ENCODE measurements at regions not wholly inside any gene's neighbourhood (a gene's known extent, or its start where the extent isn't known, plus 50 kb on each side); places are given as distances from the start of the nearest gene placed in this dataset.

DNA sequence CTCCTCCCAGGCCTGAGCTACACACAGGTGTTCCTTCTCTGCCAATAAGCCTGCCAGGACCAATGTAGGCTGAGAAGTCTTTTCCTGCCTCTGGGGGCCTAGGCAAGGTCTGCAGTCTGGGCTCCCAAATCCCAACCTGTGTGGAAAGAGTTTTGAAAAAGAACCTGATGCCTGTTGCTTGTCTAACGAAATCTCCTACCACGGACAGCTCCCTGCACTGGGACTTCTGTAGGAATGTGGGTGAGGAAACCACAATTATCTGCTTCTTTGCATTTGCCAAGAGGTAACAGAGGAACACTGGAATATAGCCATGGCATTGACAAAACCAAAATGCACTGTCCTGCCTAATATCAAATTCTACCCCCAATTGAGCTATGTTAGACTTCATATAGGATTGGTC lies 877.0 kb upstream of the TMEM132C start:
- in situ Hi-C loops (cut with MboI; ENCODE audit: low sequenced_read_pairs): no loop called here

- in situ Hi-C loops (cut with MboI; ENCODE audit: low sequenced_read_pairs): no loop called here
Measured at GRCh38 chr12:127393465-127393864, 873.5 kb upstream of the TMEM132C start.

DNA sequence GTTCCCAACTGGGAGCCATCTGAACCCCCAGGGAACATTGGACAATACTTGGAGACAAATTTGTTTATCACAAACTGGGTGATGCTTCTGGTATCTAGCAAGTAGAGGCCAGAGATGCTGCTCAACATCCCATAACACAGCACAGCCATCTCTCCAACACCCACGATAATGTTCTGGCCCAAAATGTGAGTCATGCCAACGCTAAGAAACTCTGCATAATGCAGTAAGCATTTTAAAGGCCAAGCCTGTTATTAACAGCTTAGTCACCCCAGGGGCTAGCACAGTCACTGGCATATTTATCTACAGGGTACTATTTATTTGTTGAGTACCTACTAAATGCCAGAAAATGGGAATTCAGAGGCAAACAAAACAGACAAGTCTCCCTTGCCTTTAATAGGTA lies 873.1 kb upstream of the TMEM132C start:
- in situ Hi-C loops (cut with MboI; ENCODE audit: low sequenced_read_pairs): no loop called here

GRCh38 chr12:127396734-127397133 lies 870.2 kb upstream of the TMEM132C start:
- in situ Hi-C loops (cut with MboI; ENCODE audit: low sequenced_read_pairs): no loop called here

GRCh38 chr12:127398016-127398710 lies 868.8 kb upstream of the TMEM132C start:
- in situ Hi-C loops (cut with MboI; ENCODE audit: low sequenced_read_pairs): no loop called here

DNA sequence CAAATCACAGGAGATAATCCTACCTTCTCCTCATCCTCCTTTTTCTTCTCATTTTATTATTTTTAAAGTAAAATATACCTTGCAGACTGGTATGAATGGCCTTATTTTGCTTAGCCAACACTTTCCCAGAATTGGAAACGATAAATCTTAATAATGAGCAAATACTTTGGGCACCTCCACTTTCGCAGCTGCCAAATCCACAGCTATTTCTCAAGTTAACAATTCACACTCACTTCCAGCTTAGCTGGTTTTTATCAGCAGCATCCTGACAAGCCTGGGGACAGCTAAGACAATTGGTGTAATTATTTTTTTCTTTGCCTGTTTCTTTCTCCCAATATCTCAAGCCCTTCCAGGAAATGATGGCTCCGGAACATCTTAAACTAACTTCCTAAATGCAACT lies 867.5 kb upstream of the TMEM132C start:
- in situ Hi-C loops (cut with MboI; ENCODE audit: low sequenced_read_pairs): no loop called here

GRCh38 chr12:127400221-127400620 lies 866.7 kb upstream of the TMEM132C start:
- in situ Hi-C loops (cut with MboI; ENCODE audit: low sequenced_read_pairs): no loop called here

DNA sequence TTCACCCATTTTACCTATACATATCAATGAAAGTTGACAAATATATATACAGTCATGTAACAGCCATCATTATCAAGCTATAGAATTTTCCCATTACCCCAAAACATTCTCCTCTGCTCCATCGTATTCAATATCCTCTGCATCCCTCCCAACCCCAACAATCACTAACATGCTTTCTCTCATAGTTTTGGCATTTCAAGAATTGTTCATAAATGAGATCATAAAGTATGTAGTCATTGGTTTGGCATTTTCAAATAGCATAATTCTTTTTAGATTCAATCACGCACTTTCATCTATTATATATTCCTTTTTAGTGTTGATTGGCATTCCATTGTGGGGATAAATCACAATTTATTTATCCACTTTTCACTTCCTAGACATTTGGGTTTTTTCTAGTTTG lies 866.0 kb upstream of the TMEM132C start:
- in situ Hi-C loops (cut with MboI; ENCODE audit: low sequenced_read_pairs): no loop called here

DNA sequence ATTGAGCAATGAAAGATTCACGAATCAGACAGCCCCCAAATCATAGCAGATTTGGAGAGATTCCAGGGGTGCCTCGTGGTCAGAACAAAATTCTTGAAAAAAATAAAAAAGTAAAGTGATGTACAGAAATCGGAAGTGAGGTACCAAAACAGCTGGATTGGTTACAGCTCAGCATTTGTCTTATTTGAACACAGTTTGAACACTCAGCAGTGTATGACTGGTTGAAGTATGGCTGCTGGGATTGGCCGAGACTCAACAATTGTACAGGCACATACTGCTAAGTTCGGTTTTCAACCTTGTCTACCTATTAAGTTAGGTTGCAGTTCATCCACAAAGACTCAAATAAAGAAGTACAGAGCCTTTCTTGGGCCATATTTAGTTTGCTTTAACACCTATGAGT lies 865.4 kb upstream of the TMEM132C start:
- in situ Hi-C loops (cut with MboI; ENCODE audit: low sequenced_read_pairs): no loop called here

DNA sequence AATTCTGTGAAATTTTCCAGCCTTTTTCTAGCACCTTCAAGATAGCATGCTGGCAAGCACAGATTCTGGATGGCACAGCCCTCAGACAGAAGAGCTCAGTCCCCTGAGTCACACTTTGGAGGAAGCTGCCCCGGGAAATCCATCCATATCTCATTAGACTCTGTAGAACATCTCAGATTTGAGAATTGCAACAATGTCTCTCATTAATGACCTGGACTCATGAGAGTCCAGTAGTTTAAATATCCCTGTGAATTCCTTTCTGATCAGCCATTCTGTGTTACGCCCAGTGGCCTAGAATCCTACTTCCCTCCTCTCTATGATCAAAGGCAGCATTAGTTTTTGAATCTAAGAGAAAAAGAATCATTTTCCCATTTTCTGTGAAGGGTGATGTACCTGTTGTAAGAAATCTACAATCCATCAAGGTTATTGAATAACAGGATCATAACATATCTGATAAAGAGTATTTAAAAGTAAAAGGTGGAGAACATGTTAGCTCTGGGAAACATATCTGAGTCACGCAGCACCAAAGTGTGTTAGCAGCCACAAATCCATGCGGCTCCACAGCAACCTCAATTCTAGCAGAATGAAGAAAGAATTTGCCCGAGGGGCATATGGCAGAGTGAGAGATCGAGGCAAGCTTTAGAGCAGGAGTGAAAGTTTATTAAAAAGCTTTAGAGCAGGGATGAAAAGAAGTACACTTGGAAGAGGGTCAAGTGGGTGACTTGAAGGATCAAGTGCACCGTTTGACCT lies 855.6 kb upstream of the TMEM132C start:
- in situ Hi-C loops (cut with MboI; ENCODE audit: low sequenced_read_pairs): no loop called here

- in situ Hi-C loops (cut with MboI; ENCODE audit: low sequenced_read_pairs): no loop called here
Measured at GRCh38 chr12:127411981-127412380, 855.0 kb upstream of the TMEM132C start.

DNA sequence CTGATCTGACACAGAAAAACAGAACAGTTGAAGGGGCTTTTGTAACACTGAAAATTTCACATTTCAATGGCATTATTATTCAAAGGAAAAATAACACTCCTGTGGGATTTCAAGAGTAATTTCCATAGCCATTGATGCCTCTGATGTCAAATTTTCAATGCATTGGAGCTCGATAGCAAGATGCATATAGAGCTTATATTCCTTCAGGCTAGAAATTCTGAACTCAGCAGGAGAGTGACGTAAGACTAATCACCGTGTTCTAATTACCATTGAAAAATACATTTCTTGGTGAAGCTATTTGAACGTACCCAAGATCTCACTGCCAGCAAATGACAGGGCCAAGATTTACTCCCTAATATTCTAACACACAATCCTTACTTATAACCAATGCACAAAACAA lies 854.1 kb upstream of the TMEM132C start:
- in situ Hi-C loops (cut with MboI; ENCODE audit: low sequenced_read_pairs): no loop called here

GRCh38 chr12:127414186-127414585 lies 852.8 kb upstream of the TMEM132C start:
- in situ Hi-C loops (cut with MboI; ENCODE audit: low sequenced_read_pairs): no loop called here

- in situ Hi-C loops (cut with MboI; ENCODE audit: low sequenced_read_pairs): no loop called here
Measured at GRCh38 chr12:127414636-127415035, 852.3 kb upstream of the TMEM132C start.

DNA sequence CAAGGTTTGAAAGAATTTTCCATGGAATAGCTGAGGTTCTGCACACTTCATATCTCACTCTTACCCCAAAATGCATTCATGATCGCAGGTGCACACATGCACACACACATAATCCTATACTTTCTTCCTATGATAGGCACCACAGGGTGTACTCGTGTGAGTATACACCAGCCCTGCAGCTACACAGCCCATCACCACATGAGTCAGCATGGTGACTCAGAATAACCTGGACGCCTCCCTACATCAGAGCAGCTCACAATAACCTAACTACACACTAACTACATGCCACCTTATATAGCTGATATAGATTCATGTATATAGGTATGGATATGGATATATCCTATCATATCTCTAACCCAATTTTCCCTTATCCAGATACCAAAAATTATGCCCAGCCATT lies 850.2 kb upstream of the TMEM132C start:
- in situ Hi-C loops (cut with MboI; ENCODE audit: low sequenced_read_pairs): no loop called here

DNA sequence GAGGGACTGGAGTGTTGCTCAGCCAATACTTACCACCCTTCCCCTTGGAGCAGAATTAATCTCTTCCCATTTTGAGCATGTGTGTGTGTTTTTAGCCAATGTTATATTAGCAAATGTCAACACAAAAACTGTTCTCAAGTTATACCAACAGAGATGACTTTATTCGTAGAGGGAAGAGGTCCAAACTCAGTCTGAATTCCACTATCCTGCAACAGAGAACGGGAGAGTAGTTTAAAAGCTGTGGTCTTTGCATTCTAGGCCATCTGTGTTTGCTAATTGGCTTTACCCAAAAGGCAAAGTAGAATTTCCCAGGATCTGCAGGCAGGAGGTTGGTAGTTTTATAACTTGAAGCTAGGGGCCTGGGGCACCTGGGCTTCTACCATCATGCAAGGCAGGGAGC lies 847.9 kb upstream of the TMEM132C start:
- in situ Hi-C loops (cut with MboI; ENCODE audit: low sequenced_read_pairs): no loop called here

GRCh38 chr12:127421614-127422013 lies 845.4 kb upstream of the TMEM132C start:
- in situ Hi-C loops (cut with MboI; ENCODE audit: low sequenced_read_pairs): no loop called here

- in situ Hi-C loops (cut with MboI; ENCODE audit: low sequenced_read_pairs): no loop called here
Measured at GRCh38 chr12:127422935-127423566, 843.9 kb upstream of the TMEM132C start.

DNA sequence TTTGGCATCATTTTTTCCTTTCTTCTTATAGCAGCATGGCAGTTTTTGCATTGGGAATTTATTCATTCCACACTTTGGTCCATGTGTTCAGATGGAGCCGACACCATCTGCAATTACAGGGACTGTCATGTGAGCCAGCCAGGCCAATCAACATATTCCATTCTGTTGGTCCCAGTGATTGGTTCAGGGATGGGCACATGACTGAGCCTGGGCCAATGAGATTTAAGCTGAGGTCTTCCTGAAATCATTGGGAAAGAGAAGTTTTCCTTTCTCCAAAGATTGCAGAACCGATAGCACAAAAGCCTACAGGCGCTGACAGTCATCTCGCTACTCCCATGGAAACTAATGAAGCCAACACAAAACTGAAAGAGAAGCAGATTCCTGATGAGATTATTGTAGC lies 841.5 kb upstream of the TMEM132C start:
- in situ Hi-C loops (cut with MboI; ENCODE audit: low sequenced_read_pairs): no loop called here

DNA sequence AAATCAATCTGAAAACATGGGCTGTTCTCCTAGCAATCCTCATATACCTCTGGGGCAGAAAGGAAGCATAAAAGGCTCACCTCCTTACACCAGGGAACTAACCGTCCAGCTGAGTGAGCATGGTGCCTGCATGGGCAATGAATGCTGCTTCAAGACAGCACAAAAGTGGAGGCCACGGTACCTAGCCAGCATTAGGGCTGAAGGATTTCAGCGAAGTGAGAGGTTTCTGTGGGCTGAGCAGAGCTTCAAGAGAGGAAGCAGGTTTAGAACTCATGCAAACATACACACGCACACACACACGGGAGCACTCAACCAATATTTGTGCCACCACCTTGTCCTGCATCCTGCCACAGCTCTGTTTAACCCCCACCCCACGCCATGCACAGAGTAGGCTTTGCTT lies 838.5 kb upstream of the TMEM132C start:
- in situ Hi-C loops (cut with MboI; ENCODE audit: low sequenced_read_pairs): no loop called here

DNA sequence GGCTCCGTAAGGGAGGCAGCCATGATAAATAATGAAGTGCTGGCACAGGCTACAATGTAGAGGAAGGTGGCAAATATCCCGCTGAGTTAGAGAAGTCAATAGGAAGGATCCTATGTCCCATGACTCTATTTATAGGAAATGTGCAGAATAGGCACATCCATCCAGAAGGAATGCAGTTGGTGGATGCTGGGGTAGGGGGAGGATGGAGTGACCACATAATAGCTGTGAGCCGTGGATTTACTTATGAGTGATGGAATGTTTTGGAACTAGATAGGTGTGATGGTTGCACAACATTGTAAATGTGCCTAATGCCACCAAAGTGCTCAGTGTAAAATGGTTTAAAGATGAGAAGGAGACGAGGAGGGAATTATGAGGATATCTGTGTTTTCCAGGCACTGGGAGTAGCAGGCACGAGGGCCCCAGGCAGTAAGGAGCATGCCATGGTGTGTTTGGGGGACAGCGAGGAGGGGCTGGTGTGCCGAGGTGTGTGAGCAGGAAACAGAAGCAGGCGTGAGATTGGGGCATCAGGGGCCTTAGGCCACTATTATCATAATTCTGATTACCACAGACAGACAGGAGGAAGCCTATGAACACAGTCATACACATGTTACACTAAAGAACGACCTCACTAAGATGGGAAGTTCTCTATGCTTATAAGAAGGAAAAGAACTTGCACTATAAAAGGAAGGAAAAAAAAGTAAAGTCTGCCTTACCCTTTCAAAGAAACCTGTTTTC lies 837.3 kb upstream of the TMEM132C start:
- in situ Hi-C loops (cut with MboI; ENCODE audit: low sequenced_read_pairs): no loop called here

Data from HL-60/S4 (cell line).